HEK293 (cell line): ENCODE measurements at regions not wholly inside any gene's neighbourhood (a gene's known extent, or its start where the extent isn't known, plus 50 kb on each side); places are given as distances from the start of the nearest gene placed in this dataset.

ENCODE experiments used
- CTCF ChIA-PET: fragments of 350-600 bp; formaldehyde crosslinking; extraction: SDS; loops from one replicate; lab custom pipeline; 2021; ENCODE audit warnings: antibody characterized with exemption; lab: Yijun Ruan, JAX
- POLR2A ChIA-PET: fragments of 300-600 bp; formaldehyde crosslinking; extraction: SDS; loops from one replicate; lab custom pipeline; 2020; ENCODE audit warnings: antibody characterized with exemption, inconsistent platforms; lab: Yijun Ruan, JAX
- H3K27ac ChIP-seq: fragments of 200-500 bp; sonication (Bioruptor generic); 2 replicates; pipeline ENCODE4 v1.5.1; 2014; ENCODE audit warnings: low read depth, low read length, control low read depth, inconsistent platforms; ENCODE audit errors: extremely low read depth
- H3K36me3 ChIP-seq, 2 experiments: fragments of 200-500 bp in 1 of 2; sonication (Bioruptor generic) in 1 of 2; 1 replicate in 1 of 2; 2 replicates in 1 of 2; pipeline ENCODE4 v1.5.1; 2014 to 2017; ENCODE audit warnings: inconsistent platforms in 2 of 2, low read length in 2 of 2; ENCODE audit not compliant: control insufficient read depth in 2 of 2, insufficient read depth in 1 of 2
- H3K4me1 ChIP-seq: fragments of 200-500 bp; sonication (Bioruptor generic); 2 replicates; pipeline ENCODE4 v1.5.1; 2014; ENCODE audit warnings: mild to moderate bottlenecking, low read length, inconsistent platforms; ENCODE audit not compliant: control insufficient read depth, insufficient read depth
- H3K4me3 ChIP-seq: 2 replicates; pipeline ENCODE4 v1.5.1; 2011; ENCODE audit warnings: low read depth, mild to moderate bottlenecking, control low read depth, low read length, moderate library complexity
- H3K9me3 ChIP-seq: fragments of 200-500 bp; sonication (Bioruptor generic); 2 replicates; pipeline ENCODE4 v1.5.1; 2014; ENCODE audit warnings: low read depth, low read length, inconsistent platforms; ENCODE audit not compliant: control insufficient read depth, insufficient read depth
- ELK4 ChIP-seq: IDR thresholded peaks from 2 replicates; pipeline ENCODE4 v1.6.1; 2011; ENCODE audit warnings: mild to moderate bottlenecking, low read depth, low read length, borderline replicate concordance
- FEZF1 ChIP-seq: fragments of 450-650 bp; formaldehyde crosslinking; IDR thresholded peaks from 2 replicates; pipeline ENCODE4 v1.5.1; 2016; ENCODE audit warnings: missing biosample characterization, missing genetic modification characterization
- HIC1 ChIP-seq: fragments of 450-650 bp; formaldehyde crosslinking; IDR thresholded peaks from 2 replicates; pipeline ENCODE4 v1.5.1; 2016; ENCODE audit warnings: missing biosample characterization, missing genetic modification characterization
- IKZF3 ChIP-seq: fragments of 450-650 bp; IDR thresholded peaks from 2 replicates; pipeline ENCODE4 v1.5.0; 2018; ENCODE audit warnings: missing biosample characterization, mild to moderate bottlenecking, missing genetic modification characterization, moderate library complexity
- INSM2 ChIP-seq: fragments of 450-650 bp; formaldehyde crosslinking; IDR thresholded peaks from 2 replicates; pipeline ENCODE4 v1.5.1; 2016; ENCODE audit warnings: missing biosample characterization, missing genetic modification characterization
- KLF16 ChIP-seq: fragments of 450-650 bp; formaldehyde crosslinking; IDR thresholded peaks from 2 replicates; pipeline ENCODE4 v1.5.1; 2017; ENCODE audit warnings: missing biosample characterization, missing genetic modification characterization
- MZF1 ChIP-seq: fragments of 450-650 bp; formaldehyde crosslinking; IDR thresholded peaks from 2 replicates; pipeline ENCODE4 v1.5.1; 2017; ENCODE audit warnings: missing biosample characterization, missing genetic modification characterization, borderline replicate concordance
- PRDM4 ChIP-seq: fragments of 450-650 bp; formaldehyde crosslinking; IDR thresholded peaks from 2 replicates; pipeline ENCODE4 v1.5.1; 2017; ENCODE audit warnings: missing biosample characterization, missing genetic modification characterization
- SCRT2 ChIP-seq: fragments of 450-650 bp; formaldehyde crosslinking; IDR thresholded peaks from 2 replicates; pipeline ENCODE4 v1.5.1; 2016; ENCODE audit warnings: missing biosample characterization, missing genetic modification characterization
- WT1 ChIP-seq: fragments of 450-650 bp; formaldehyde crosslinking; IDR thresholded peaks from 2 replicates; pipeline ENCODE4 v1.5.1; 2016; ENCODE audit warnings: missing biosample characterization, missing genetic modification characterization
- YY2 ChIP-seq: fragments of 450-650 bp; formaldehyde crosslinking; IDR thresholded peaks from 2 replicates; pipeline ENCODE4 v1.5.1; 2016; ENCODE audit warnings: missing biosample characterization, missing genetic modification characterization
- ZBTB48 ChIP-seq: fragments of 450-650 bp; formaldehyde crosslinking; IDR thresholded peaks from 2 replicates; pipeline ENCODE4 v1.5.1; 2016; ENCODE audit warnings: missing biosample characterization, missing genetic modification characterization
- ZBTB8A ChIP-seq: fragments of 450-650 bp; formaldehyde crosslinking; IDR thresholded peaks from 2 replicates; pipeline ENCODE4 v1.5.1; 2016; ENCODE audit warnings: missing biosample characterization, missing genetic modification characterization
- ZFP41 ChIP-seq: fragments of 450-650 bp; formaldehyde crosslinking; IDR thresholded peaks from 2 replicates; pipeline ENCODE4 v1.5.1; 2016; ENCODE audit warnings: missing biosample characterization, missing genetic modification characterization, borderline replicate concordance
- ZNF121 ChIP-seq: fragments of 450-650 bp; formaldehyde crosslinking; IDR thresholded peaks from 2 replicates; pipeline ENCODE4 v1.5.1; 2016; ENCODE audit warnings: missing biosample characterization, missing genetic modification characterization
- ZNF138 ChIP-seq: fragments of 450-650 bp; formaldehyde crosslinking; IDR thresholded peaks from 2 replicates; pipeline ENCODE4 v1.5.1; 2016; ENCODE audit warnings: missing biosample characterization, missing genetic modification characterization, borderline replicate concordance
- ZNF19 ChIP-seq: fragments of 450-650 bp; formaldehyde crosslinking; IDR thresholded peaks from 2 replicates; pipeline ENCODE4; 2016; ENCODE audit warnings: missing biosample characterization, missing genetic modification characterization, low read depth
- ZNF311 ChIP-seq: fragments of 450-650 bp; formaldehyde crosslinking; IDR thresholded peaks from 2 replicates; pipeline ENCODE4 v1.5.1; 2017; ENCODE audit warnings: missing biosample characterization, missing genetic modification characterization, borderline replicate concordance
- ZNF433 ChIP-seq: fragments of 450-650 bp; formaldehyde crosslinking; IDR thresholded peaks from 2 replicates; pipeline ENCODE4 v1.5.1; 2016; ENCODE audit warnings: missing biosample characterization, missing genetic modification characterization, low read depth
- ZNF645 ChIP-seq: fragments of 450-650 bp; formaldehyde crosslinking; IDR thresholded peaks from 2 replicates; pipeline ENCODE4; 2016; ENCODE audit warnings: missing biosample characterization, missing genetic modification characterization
- ZNF677 ChIP-seq: fragments of 450-650 bp; IDR thresholded peaks from 2 replicates; pipeline ENCODE4 v1.5.0; 2018; ENCODE audit warnings: missing biosample characterization, mild to moderate bottlenecking, missing genetic modification characterization, moderate library complexity
- ZNF776 ChIP-seq: fragments of 450-650 bp; formaldehyde crosslinking; IDR thresholded peaks from 2 replicates; pipeline ENCODE4 v1.5.0; 2017; ENCODE audit warnings: missing biosample characterization, missing genetic modification characterization, borderline replicate concordance
- ZNF830 ChIP-seq: fragments of 450-650 bp; IDR thresholded peaks from 2 replicates; pipeline ENCODE4 v1.5.0; 2018; ENCODE audit warnings: missing biosample characterization, missing genetic modification characterization, low read depth, mild to moderate bottlenecking, moderate library complexity
- ZNF837 ChIP-seq: fragments of 450-650 bp; formaldehyde crosslinking; IDR thresholded peaks from 2 replicates; pipeline ENCODE4 v1.5.1; 2016; ENCODE audit warnings: missing biosample characterization, missing genetic modification characterization

GRCh38 chr2:506866-507265 lies 170.3 kb downstream of the TMEM18 start:
- H3K36me3 ChIP-seq, result no peaks in the 10 kb centered on the region
- no peak overlapping the region for H3K4me3 ChIP-seq
- TF ChIP-seq ZNF837 (tag by site-specific recombination), result no peak
- TF ChIP-seq ZBTB48 (tag by site-specific recombination), result no peak
- TF ChIP-seq ZNF433 (tag by site-specific recombination), result no peak
- TF ChIP-seq ZNF645 (tag by site-specific recombination), result no peak
- TF ChIP-seq, all 188 proteins: peak for 0
- no peaks in the 10 kb centered on the region for H3K9me3 ChIP-seq
- H3K4me1 ChIP-seq, result no peaks in the 10 kb centered on the region
- H3K27ac ChIP-seq, result no peak overlapping the region
- ChIA-PET CTCF (interaction anchor here (0.9 kb wide), 1 partner anchor 129 kb away, joined by 5 read pairs; no protein-coding TSS in a partner anchor), POLR2A (no interaction called here)

GRCh38 chr2:506451-506850 lies 170.8 kb downstream of the TMEM18 start:
- no peaks in the 10 kb centered on the region for H3K9me3 ChIP-seq
- no peaks in the 10 kb centered on the region for H3K4me1 ChIP-seq
- POLR2A ChIA-PET, result no interaction called here
- H3K27ac ChIP-seq, result no peak overlapping the region
- no peaks in the 10 kb centered on the region for H3K36me3 ChIP-seq
- CTCF ChIA-PET, result interaction anchor here (0.9 kb wide), 1 partner anchor 129 kb away, joined by 5 read pairs; no protein-coding TSS in a partner anchor
- H3K4me3 ChIP-seq, result no peak overlapping the region
- no peak for TF ChIP-seq MZF1 (tag by site-specific recombination)
- no peak for TF ChIP-seq HIC1 (tag by site-specific recombination)
- no peak for TF ChIP-seq ZNF677
- no peak for TF ChIP-seq SCRT2 (tag by site-specific recombination)
- no peak for TF ChIP-seq YY2 (tag by site-specific recombination)
- no peak for TF ChIP-seq ZNF311 (tag by site-specific recombination)
- TF ChIP-seq ZBTB8A (tag by site-specific recombination), result no peak
- TF ChIP-seq ZFP41 (tag by site-specific recombination), result no peak
- no peak for TF ChIP-seq KLF16

GRCh38 chr2:505941-506340 lies 171.3 kb downstream of the TMEM18 start:
- ChIA-PET POLR2A (no interaction called here), CTCF (interaction anchor here (0.6 kb wide), 1 partner anchor 174 kb away, joined by 3 read pairs; no protein-coding TSS in a partner anchor)
- no peak for TF ChIP-seq ZNF19 (tag by site-specific recombination)
- no peak for TF ChIP-seq ZNF776 (tag by site-specific recombination)
- no peak for TF ChIP-seq ZNF433 (tag by site-specific recombination)
- no peak for TF ChIP-seq FEZF1 (tag by site-specific recombination)
- TF ChIP-seq SCRT2 (tag by site-specific recombination), result no peak
- no peak for TF ChIP-seq PRDM4 (tag by site-specific recombination)
- TF ChIP-seq IKZF3 (tag by site-specific recombination), result no peak
- no peak for TF ChIP-seq ZNF830 (tag by site-specific recombination)
- no peak for TF ChIP-seq ZNF837 (tag by site-specific recombination)
- no peak for TF ChIP-seq INSM2 (tag by site-specific recombination)
- TF ChIP-seq ELK4, result no peak
- TF ChIP-seq ZNF138, result no peak
- no peak for TF ChIP-seq ZNF121
- TF ChIP-seq WT1 (tag by site-specific recombination), result no peak

More at GRCh38 chr2:505941-506340, 171.3 kb downstream of the TMEM18 start:
- no peak overlapping the region for H3K4me3 ChIP-seq
- no peaks in the 10 kb centered on the region for H3K9me3 ChIP-seq
- H3K4me1 ChIP-seq, result no peaks in the 10 kb centered on the region
- H3K27ac ChIP-seq, result no peak overlapping the region
- H3K36me3 ChIP-seq, result no peaks in the 10 kb centered on the region
